GM23248 (cell line): ENCODE measurements at regions not wholly inside any gene's neighbourhood (a gene's known extent, or its start where the extent isn't known, plus 50 kb on each side); places are given as distances from the start of the nearest gene placed in this dataset.

Source experiments
- DNase-seq: peaks from one replicate; pipeline ENCODE4 v3.0.0-alpha.2; 2015
- H2AFZ ChIP-seq: fragments of 200-600 bp; sonication (generic); 2 replicates; pipeline ENCODE4 v1.6.1; 2016; ENCODE audit warnings: antibody characterized with exemption
- H3F3A ChIP-seq: fragments of 200-600 bp; sonication (generic); 2 replicates; pipeline ENCODE4 v1.6.1; 2016; ENCODE audit warnings: mild to moderate bottlenecking, antibody characterized with exemption, mixed run types; ENCODE audit not compliant: insufficient read depth
- H3K27ac ChIP-seq: fragments of 200-600 bp; sonication (generic); 2 replicates; pipeline ENCODE4 v1.5.1; 2016; ENCODE audit warnings: mild to moderate bottlenecking
- H3K27me3 ChIP-seq: fragments of 200-600 bp; sonication (generic); replicated peaks from 2 replicates; pipeline ENCODE4 v1.6.1; 2016; ENCODE audit warnings: mild to moderate bottlenecking; ENCODE audit not compliant: insufficient read depth
- H3K36me3 ChIP-seq: fragments of 200-600 bp; sonication (generic); 2 replicates; pipeline ENCODE4 v1.6.1; 2016; ENCODE audit warnings: low read depth, mild to moderate bottlenecking
- H3K4me1 ChIP-seq: fragments of 200-600 bp; sonication (generic); 2 replicates; pipeline ENCODE4 v1.6.1; 2016; ENCODE audit warnings: mild to moderate bottlenecking; ENCODE audit not compliant: insufficient read depth
- H3K4me2 ChIP-seq: fragments of 200-600 bp; sonication (generic); one replicate; pipeline ENCODE4 v1.6.1; 2016; ENCODE audit warnings: mild to moderate bottlenecking; ENCODE audit not compliant: unreplicated experiment
- H3K4me3 ChIP-seq: fragments of 200-600 bp; sonication (generic); 2 replicates; pipeline ENCODE4 v1.5.1; 2016; ENCODE audit warnings: mild to moderate bottlenecking
- H3K79me2 ChIP-seq: fragments of 200-600 bp; sonication (generic); 2 replicates; pipeline ENCODE4 v1.6.1; 2016; ENCODE audit warnings: mild to moderate bottlenecking; ENCODE audit not compliant: insufficient read depth
- H3K9ac ChIP-seq: fragments of 200-600 bp; sonication (generic); 2 replicates; pipeline ENCODE4 v1.6.1; 2016; ENCODE audit warnings: mild to moderate bottlenecking
- H3K9me2 ChIP-seq: fragments of 200-600 bp; sonication (generic); 2 replicates; pipeline ENCODE4 v1.6.1; 2016; ENCODE audit warnings: mixed run types, mild to moderate bottlenecking, moderate library complexity; ENCODE audit not compliant: insufficient read depth
- H3K9me3 ChIP-seq: fragments of 200-600 bp; sonication (generic); one replicate; pipeline ENCODE4 v1.6.1; 2017; ENCODE audit warnings: low read depth
- H4K20me1 ChIP-seq: fragments of 200-600 bp; sonication (generic); 2 replicates; pipeline ENCODE4 v1.6.0; 2016; ENCODE audit not compliant: insufficient read depth
- EZH2 ChIP-seq: fragments of 200-600 bp; sonication (generic); IDR thresholded peaks from 2 replicates; pipeline ENCODE4 v1.6.1; 2018; ENCODE audit warnings: antibody characterized with exemption, mild to moderate bottlenecking; ENCODE audit not compliant: insufficient read depth, poor library complexity, severe bottlenecking
- EZH2phosphoT487 ChIP-seq: fragments of 200-600 bp; sonication (generic); IDR thresholded peaks from 2 replicates; pipeline ENCODE4 v1.6.1; 2018; ENCODE audit warnings: antibody characterized with exemption, moderate library complexity, mild to moderate bottlenecking, low read depth; ENCODE audit not compliant: insufficient read depth
- WGBS, 2 experiments: methylation state at CpG; one replicate each; pipeline ENCODE4 v1.1.6; 2015 to 2017; ENCODE audit warnings: low lambda C conversion rate in 2 of 2, low coverage in 1 of 2; ENCODE audit errors: missing lambda C conversion rate in 2 of 2; 5-methylcytosine and 5-hydroxymethylcytosine counted together
- in situ Hi-C: fragments of 300-500 bp; cut with MboI; formaldehyde crosslinking; loops from 2 replicates; pipeline ENCODE4 v1.15.0; 2020

DNA sequence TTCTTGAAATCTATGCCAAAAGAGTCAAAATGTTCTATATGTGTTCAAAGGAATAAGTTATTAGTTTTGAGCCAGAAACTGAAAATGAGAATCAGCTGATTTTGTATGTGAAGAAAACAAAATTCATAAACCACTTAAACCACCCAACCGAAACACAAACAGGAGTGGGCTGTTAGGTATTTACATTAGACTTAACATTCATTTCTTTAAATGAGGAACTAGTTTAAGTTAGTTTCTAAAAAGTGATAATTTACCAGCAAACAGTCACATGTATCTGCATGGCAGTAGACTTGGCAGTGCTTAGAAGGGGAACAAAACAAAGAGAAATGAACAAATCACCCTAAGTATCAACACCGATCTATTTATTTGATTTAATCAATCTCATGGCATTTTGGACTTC is 128.0 kb downstream of the GMNC start:
- H3K36me3 ChIP-seq: no peaks in the 10 kb centered on the region
- in situ Hi-C loops: no loop called here
- no peaks in the 10 kb centered on the region for H3K4me1 ChIP-seq
- 75 to 85% methylated on average over 2 of the region's 2 CpGs for WGBS, 2 experiments
- H3K4me2 ChIP-seq: no peak overlapping the region
- DNase-seq: no peak
- no peaks in the 10 kb centered on the region for H3F3A ChIP-seq
- H2AFZ ChIP-seq: no peak overlapping the region
- no peaks in the 10 kb centered on the region for H3K9me3 ChIP-seq
- H3K27ac ChIP-seq: no peak overlapping the region
- no peaks in the 10 kb centered on the region for H3K79me2 ChIP-seq
- H3K4me3 ChIP-seq: no peak overlapping the region
- no peaks in the 10 kb centered on the region for H3K9me2 ChIP-seq
- no peaks in the 10 kb centered on the region for H3K27me3 ChIP-seq
- TF ChIP-seq EZH2phosphoT487 (no peak), EZH2 (no peak)
- H3K9ac ChIP-seq: no peak overlapping the region
- H4K20me1 ChIP-seq: no peaks in the 10 kb centered on the region

GRCh38 chr3:190733591-190734146 is 128.8 kb downstream of the GMNC start:
- Histone ChIP-seq H3K4me3 (no peak overlapping the region), H3K9ac (no peak overlapping the region), H3F3A (no peaks in the 10 kb centered on the region), H3K9me3 (no peaks in the 10 kb centered on the region), H3K9me2 (no peaks in the 10 kb centered on the region), H3K4me1 (no peaks in the 10 kb centered on the region), H3K4me2 (no peak overlapping the region), H4K20me1 (no peaks in the 10 kb centered on the region), H2AFZ (0 out of 2 replicates have a peak overlapping the region, but pooled peaks have one; percentile 2), H3K27me3 (no peaks in the 10 kb centered on the region), H3K27ac (no peak overlapping the region), H3K36me3 (no peaks in the 10 kb centered on the region), H3K79me2 (no peaks in the 10 kb centered on the region)
- in situ Hi-C loops: no loop called here
- DNase-seq: no peak
- 88 to 97% methylated on average over 1 of the region's 1 CpG for WGBS, 2 experiments
- no peak for TF ChIP-seq EZH2
- TF ChIP-seq EZH2phosphoT487: no peak

- 43 to 53% methylated on average over 2 of the region's 2 CpGs for WGBS, 2 experiments
- Histone ChIP-seq H3K9me2 (no peaks in the 10 kb centered on the region), H2AFZ (no peak overlapping the region), H3K27ac (no peak overlapping the region), H3K4me1 (no peaks in the 10 kb centered on the region), H4K20me1 (no peaks in the 10 kb centered on the region), H3K4me3 (no peak overlapping the region), H3K9me3 (no peaks in the 10 kb centered on the region), H3K9ac (no peak overlapping the region), H3K36me3 (no peaks in the 10 kb centered on the region), H3K27me3 (no peaks in the 10 kb centered on the region), H3F3A (no peaks in the 10 kb centered on the region), H3K79me2 (no peaks in the 10 kb centered on the region), H3K4me2 (no peak overlapping the region)
- DNase-seq: no peak
- in situ Hi-C loops: no loop called here
- no peak for TF ChIP-seq EZH2phosphoT487
- TF ChIP-seq EZH2: no peak
Measured at GRCh38 chr3:190731596-190731995, 130.9 kb downstream of the GMNC start.

DNA sequence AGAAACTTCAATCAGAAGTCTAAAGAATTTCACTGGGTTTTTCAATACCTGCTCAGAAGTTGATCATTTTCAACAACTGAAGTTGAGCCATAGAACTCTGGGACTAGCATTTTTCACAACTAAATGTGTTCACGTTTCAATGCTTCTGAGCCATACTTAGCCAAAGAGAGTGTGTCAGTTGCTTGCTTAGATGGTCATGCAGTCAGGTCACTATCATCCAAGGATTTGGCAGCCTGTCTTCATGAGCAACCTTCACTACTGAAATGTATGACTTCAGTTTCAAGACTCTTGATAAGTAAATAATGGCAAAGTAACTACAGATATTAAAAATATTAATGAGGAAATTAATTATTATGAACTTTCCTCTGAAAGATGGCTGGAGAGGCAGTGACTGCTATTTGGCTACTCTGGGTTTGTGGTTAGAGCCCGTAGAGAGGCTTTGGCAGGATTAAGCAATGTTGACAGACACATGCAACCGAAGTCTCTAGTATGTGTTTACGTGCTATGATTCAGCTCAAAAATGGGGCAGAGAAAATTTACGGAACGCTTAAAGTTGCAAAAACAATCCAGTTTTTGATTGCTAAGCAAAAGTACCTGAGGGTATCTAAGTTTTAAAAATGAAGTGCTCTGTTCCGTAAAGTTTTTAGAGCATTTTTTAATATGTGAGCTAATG is 133.8 kb downstream of the GMNC start:
- 57 to 60% methylated on average over 7 of the region's 7 CpGs for WGBS, 2 experiments
- Histone ChIP-seq H3F3A (no peaks in the 10 kb centered on the region), H3K4me2 (no peak overlapping the region), H3K27me3 (no peaks in the 10 kb centered on the region), H3K4me3 (no peak overlapping the region), H3K9me3 (no peaks in the 10 kb centered on the region), H3K4me1 (no peaks in the 10 kb centered on the region), H4K20me1 (no peaks in the 10 kb centered on the region), H3K9me2 (no peaks in the 10 kb centered on the region), H3K79me2 (no peaks in the 10 kb centered on the region), H3K27ac (no peak overlapping the region), H3K9ac (no peak overlapping the region), H2AFZ (peak overlapping the region; percentile 8; the same call in 1 of the 2 replicates), H3K36me3 (no peaks in the 10 kb centered on the region)
- TF ChIP-seq EZH2phosphoT487 (no peak), EZH2 (no peak)
- DNase-seq: peak; percentile 29
- in situ Hi-C loops: no loop called here
